ENCODE measurements at regions not wholly inside any gene's neighbourhood (a gene's known extent, or its start where the extent isn't known, plus 50 kb on each side); places are given as distances from the start of the nearest gene placed in this dataset.

GRCh38 chr4:30436394-30436793 is 283.8 kb upstream of the PCDH7 start:
- Mint-ChIP-seq H3K4me3 (no peak overlapping the region), H3K4me1 (no peaks in the 10 kb centered on the region), H3K27me3 (no peaks in the 10 kb centered on the region), H3K27ac (no peak overlapping the region), H3K9me3 (peaks cover 4 to 8% of the 10 kb centered on the region in 2 donors)
- no peak for ATAC-seq
- no peak for DNase-seq

- ATAC-seq (no peak), DNase-seq (no peak)
- no peak overlapping the region for H3K4me3 Mint-ChIP-seq
- peaks cover 4 to 8% of the 10 kb centered on the region in 2 donors for H3K9me3 Mint-ChIP-seq
- H3K27me3 Mint-ChIP-seq, result no peaks in the 10 kb centered on the region
- H3K4me1 Mint-ChIP-seq, result no peaks in the 10 kb centered on the region
- no peak overlapping the region for H3K27ac Mint-ChIP-seq
Measured at GRCh38 chr4:30437316-30437715, 282.9 kb upstream of the PCDH7 start.

GRCh38 chr4:30443289-30443688 is 276.9 kb upstream of the PCDH7 start:
- H3K9me3 Mint-ChIP-seq, result peaks cover 11 to 16% of the 10 kb centered on the region in 2 donors
- DNase-seq, result no peak
- no peaks in the 10 kb centered on the region for H3K27me3 Mint-ChIP-seq
- no peak overlapping the region for H3K27ac Mint-ChIP-seq
- H3K4me1 Mint-ChIP-seq, result no peaks in the 10 kb centered on the region
- ATAC-seq, result no peak
- no peak overlapping the region for H3K4me3 Mint-ChIP-seq

- H3K4me3 Mint-ChIP-seq, result no peak overlapping the region
- H3K27ac Mint-ChIP-seq, result no peak overlapping the region
- ATAC-seq, result no peak
- no peak for DNase-seq
- no peaks in the 10 kb centered on the region for H3K27me3 Mint-ChIP-seq
- peaks cover 8 to 16% of the 10 kb centered on the region in 2 donors for H3K9me3 Mint-ChIP-seq
- no peaks in the 10 kb centered on the region for H3K4me1 Mint-ChIP-seq
Measured at GRCh38 chr4:30450474-30450873, 269.7 kb upstream of the PCDH7 start.

- Mint-ChIP-seq H3K9me3 (peaks cover 15 to 16% of the 10 kb centered on the region in 2 donors), H3K4me1 (no peaks in the 10 kb centered on the region), H3K27ac (no peak overlapping the region), H3K4me3 (no peak overlapping the region), H3K27me3 (no peaks in the 10 kb centered on the region)
- no peak for DNase-seq
- ATAC-seq, result no peak
Measured at GRCh38 chr4:30454504-30454903, 265.7 kb upstream of the PCDH7 start.

GRCh38 chr4:30456716-30457115 is 263.5 kb upstream of the PCDH7 start:
- Mint-ChIP-seq H3K9me3 (peaks cover 15 to 22% of the 10 kb centered on the region in 2 donors), H3K4me3 (no peak overlapping the region), H3K4me1 (no peaks in the 10 kb centered on the region), H3K27ac (no peak overlapping the region), H3K27me3 (no peaks in the 10 kb centered on the region)
- DNase-seq, result no peak
- no peak for ATAC-seq

- no peaks in the 10 kb centered on the region for H3K27me3 Mint-ChIP-seq
- no peak overlapping the region for H3K27ac Mint-ChIP-seq
- DNase-seq (no peak), ATAC-seq (no peak)
- H3K4me1 Mint-ChIP-seq, result no peaks in the 10 kb centered on the region
- peaks cover 6 to 13% of the 10 kb centered on the region in 2 donors for H3K9me3 Mint-ChIP-seq
- H3K4me3 Mint-ChIP-seq, result no peak overlapping the region
Measured at GRCh38 chr4:30460818-30461217, 259.4 kb upstream of the PCDH7 start.

GRCh38 chr4:30461218-30461617 is 259.0 kb upstream of the PCDH7 start:
- Mint-ChIP-seq H3K27ac (no peak overlapping the region), H3K4me1 (no peaks in the 10 kb centered on the region), H3K4me3 (no peak overlapping the region), H3K27me3 (no peaks in the 10 kb centered on the region), H3K9me3 (peaks cover 6 to 9% of the 10 kb centered on the region in 2 donors)
- DNase-seq (no peak), ATAC-seq (no peak)

GRCh38 chr4:30462445-30463090 is 257.6 kb upstream of the PCDH7 start:
- no peak overlapping the region for H3K4me3 Mint-ChIP-seq
- no peaks in the 10 kb centered on the region for H3K4me1 Mint-ChIP-seq
- ATAC-seq, result no peak
- H3K9me3 Mint-ChIP-seq, result peaks cover 6 to 9% of the 10 kb centered on the region in 2 donors
- no peak overlapping the region for H3K27ac Mint-ChIP-seq
- no peak for DNase-seq
- H3K27me3 Mint-ChIP-seq, result no peaks in the 10 kb centered on the region

GRCh38 chr4:30471861-30472260 is 248.3 kb upstream of the PCDH7 start:
- peaks cover 0 to 7% of the 10 kb centered on the region in 2 donors for H3K9me3 Mint-ChIP-seq
- DNase-seq, result no peak
- ATAC-seq, result no peak
- H3K4me1 Mint-ChIP-seq, result no peaks in the 10 kb centered on the region
- H3K27ac Mint-ChIP-seq, result no peak overlapping the region
- no peaks in the 10 kb centered on the region for H3K27me3 Mint-ChIP-seq
- no peak overlapping the region for H3K4me3 Mint-ChIP-seq

GRCh38 chr4:30473225-30473624 is 246.9 kb upstream of the PCDH7 start:
- no peak for ATAC-seq
- H3K27ac Mint-ChIP-seq, result no peak overlapping the region
- no peak for DNase-seq
- no peaks in the 10 kb centered on the region for H3K27me3 Mint-ChIP-seq
- peaks cover 0 to 7% of the 10 kb centered on the region in 2 donors for H3K9me3 Mint-ChIP-seq
- H3K4me3 Mint-ChIP-seq, result no peak overlapping the region
- no peaks in the 10 kb centered on the region for H3K4me1 Mint-ChIP-seq

GRCh38 chr4:30495251-30495650 is 224.9 kb upstream of the PCDH7 start:
- Mint-ChIP-seq H3K4me1 (no peaks in the 10 kb centered on the region), H3K4me3 (no peak overlapping the region), H3K27ac (no peak overlapping the region), H3K9me3 (peaks cover 11 to 18% of the 10 kb centered on the region in 2 donors), H3K27me3 (no peaks in the 10 kb centered on the region)
- DNase-seq, result no peak
- ATAC-seq, result no peak

- H3K27ac Mint-ChIP-seq, result no peak overlapping the region
- H3K9me3 Mint-ChIP-seq, result peaks cover 11 to 17% of the 10 kb centered on the region in 2 donors
- no peaks in the 10 kb centered on the region for H3K4me1 Mint-ChIP-seq
- H3K4me3 Mint-ChIP-seq, result no peak overlapping the region
- no peaks in the 10 kb centered on the region for H3K27me3 Mint-ChIP-seq
- DNase-seq, result no peak
- no peak for ATAC-seq
Measured at GRCh38 chr4:30495651-30496310, 224.4 kb upstream of the PCDH7 start.

GRCh38 chr4:30511751-30512150 is 208.4 kb upstream of the PCDH7 start:
- DNase-seq (no peak), ATAC-seq (no peak)
- Mint-ChIP-seq H3K4me1 (no peaks in the 10 kb centered on the region), H3K27me3 (no peaks in the 10 kb centered on the region), H3K9me3 (peaks cover 0 to 6% of the 10 kb centered on the region in 2 donors), H3K4me3 (no peak overlapping the region), H3K27ac (no peak overlapping the region)

- ATAC-seq (no peak), DNase-seq (no peak)
- no peaks in the 10 kb centered on the region for H3K27me3 Mint-ChIP-seq
- H3K9me3 Mint-ChIP-seq, result peaks cover 3 to 6% of the 10 kb centered on the region in 2 donors
- H3K4me1 Mint-ChIP-seq, result no peaks in the 10 kb centered on the region
- H3K4me3 Mint-ChIP-seq, result no peak overlapping the region
- H3K27ac Mint-ChIP-seq, result no peak overlapping the region
Measured at GRCh38 chr4:30518211-30518610, 202.0 kb upstream of the PCDH7 start.

- no peak for ATAC-seq
- Mint-ChIP-seq H3K27me3 (no peaks in the 10 kb centered on the region), H3K9me3 (peaks cover 8 to 17% of the 10 kb centered on the region in 2 donors), H3K27ac (no peak overlapping the region), H3K4me3 (no peak overlapping the region), H3K4me1 (no peaks in the 10 kb centered on the region)
- no peak for DNase-seq
Measured at GRCh38 chr4:30525662-30526315, 194.4 kb upstream of the PCDH7 start.

Data from stimulated activated naive CD8-positive, alpha-beta T cell treated with anti-CD3 and anti-CD28 coated beads, Interleukin-15, amount 100 ng/mL, for 72 hours (primary cell).